Activated CD4-positive, alpha-beta T cell treated with anti-CD3 and anti-CD28 coated beads, Interleukin-2, amount 50 U/mL, for 16 hours (primary cell): ENCODE measurements at regions not wholly inside any gene's neighbourhood (a gene's known extent, or its start where the extent isn't known, plus 50 kb on each side); places are given as distances from the start of the nearest gene placed in this dataset.
"Not testable (repeated sequence)": the region's sequence is repeated elsewhere in the genome, so short reads cannot be mapped to it uniquely, and the experiment has no call there.

Experiments used
- DNase-seq: peaks from one replicate; pipeline ENCODE4 v3.0.0-alpha.2; 2020

GRCh38 chr2:18976168-18976961 is 382.1 kb downstream of the OSR1 start:
- no peak for DNase-seq

- no peak for DNase-seq
These were observed 382.8 kb downstream of the OSR1 start for GRCh38 chr2:18975506-18976167.

GRCh38 chr2:18971628-18972027 is 382.3 kb upstream of the NT5C1B start:
- no peak for DNase-seq

GRCh38 chr2:18971069-18971378 is 381.7 kb upstream of the NT5C1B start:
- DNase-seq = no peak

- DNase-seq = no peak
These were observed 376.8 kb upstream of the NT5C1B start for GRCh38 chr2:18966131-18966530.

GRCh38 chr2:18963739-18964256 is 374.4 kb upstream of the NT5C1B start:
- DNase-seq = not testable (repeated sequence)

GRCh38 chr2:18961991-18962421 is 372.6 kb upstream of the NT5C1B start:
- DNase-seq = no peak

GRCh38 chr2:18959952-18960717 is 370.8 kb upstream of the NT5C1B start:
- DNase-seq = no peak

- no peak for DNase-seq
These were observed 369.8 kb upstream of the NT5C1B start for GRCh38 chr2:18959200-18959599.

GRCh38 chr2:18957909-18958308 is 368.5 kb upstream of the NT5C1B start:
- DNase-seq = no peak

GRCh38 chr2:18950361-18950851 is 361.0 kb upstream of the NT5C1B start:
- DNase-seq = no peak

- no peak for DNase-seq
These were observed 360.5 kb upstream of the NT5C1B start for GRCh38 chr2:18949871-18950270.

GRCh38 chr2:18940184-18940583 is 350.8 kb upstream of the NT5C1B start:
- DNase-seq = no peak

- not testable (repeated sequence) for DNase-seq
These were observed 350.4 kb upstream of the NT5C1B start for GRCh38 chr2:18939740-18940139.

- DNase-seq = no peak
These were observed 345.5 kb upstream of the NT5C1B start for GRCh38 chr2:18934886-18935285.

- no peak for DNase-seq
These were observed 343.5 kb upstream of the NT5C1B start for GRCh38 chr2:18932853-18933252.

- no peak for DNase-seq
These were observed 341.6 kb upstream of the NT5C1B start for GRCh38 chr2:18930971-18931370.

GRCh38 chr2:18927525-18928232 is 338.3 kb upstream of the NT5C1B start:
- DNase-seq = no peak

- DNase-seq = no peak
These were observed 337.5 kb upstream of the NT5C1B start for GRCh38 chr2:18926631-18927524.

- DNase-seq = no peak
These were observed 335.9 kb upstream of the NT5C1B start for GRCh38 chr2:18925296-18925695.

GRCh38 chr2:18924886-18925285 is 335.5 kb upstream of the NT5C1B start:
- no peak for DNase-seq

GRCh38 chr2:18924386-18924785 is 335.0 kb upstream of the NT5C1B start:
- DNase-seq = no peak
